Keratinocyte (primary cell): ENCODE measurements at regions not wholly inside any gene's neighbourhood (a gene's known extent, or its start where the extent isn't known, plus 50 kb on each side); places are given as distances from the start of the nearest gene placed in this dataset.

Experiments used
- CTCF ChIP-seq, 3 experiments: IDR thresholded peaks in 1 of 3; conservative IDR thresholded peaks in 1 of 3; optimal IDR thresholded peaks in 1 of 3; 2 replicates in 2 of 3; 3 replicates in 1 of 3; pipeline versions ENCODE3 to v1.5.1; 2011; ENCODE audit warnings: low read length in 3 of 3, mild to moderate bottlenecking in 3 of 3, moderate library complexity in 2 of 3, control low read depth in 1 of 3, inconsistent platforms in 1 of 3; ENCODE audit not compliant: insufficient read depth in 2 of 3; ENCODE audit errors: extremely low read depth in 1 of 3
- EZH2 ChIP-seq: IDR thresholded peaks from one replicate; pipeline ENCODE4 v1.6.1; 2012; ENCODE audit warnings: inconsistent platforms, mild to moderate bottlenecking, low read length, moderate library complexity

- TF ChIP-seq CTCF (optimal IDR thresholded peaks at IDR 0.05 in 1 of 3, IDR thresholded peaks at IDR 0.05 in 1 of 3, conservative IDR thresholded peaks at IDR 0.05 in 1 of 3; ENCODE audit: extremely low read depth in 1 of 3, insufficient read depth in 2 of 3, low read length in 3 of 3) (no peak), EZH2 (no peak)
Observed at GRCh38 chr15:88365124-88365523, 102.1 kb downstream of the MRPL46 start.
